Ascending aorta (tissue), 2 donors: ENCODE measurements at regions not wholly inside any gene's neighbourhood (a gene's known extent, or its start where the extent isn't known, plus 50 kb on each side); places are given as distances from the start of the nearest gene placed in this dataset.

ENCODE experiments used
- DNase-seq, 2 donors: peaks; one replicate each; pipeline ENCODE4 v3.0.0-alpha.2; 2019; ENCODE audit warnings: low spot score in 2 of 2
- H3K27ac ChIP-seq, 2 donors: fragments of 200-600 bp; sonication (generic); one replicate each; pipeline ENCODE4 v1.5.1; 2016 to 2017; ENCODE audit warnings: mild to moderate bottlenecking in 1 of 2
- H3K27me3 ChIP-seq: fragments of 200-600 bp; sonication (generic); one replicate; pipeline ENCODE4 v1.5.1; 2017
- H3K36me3 ChIP-seq, 2 donors: fragments of 200-600 bp; sonication (generic); one replicate each; pipeline ENCODE4 v1.5.1; 2016
- H3K4me1 ChIP-seq, 2 donors: fragments of 200-600 bp; sonication (generic); one replicate each; pipeline ENCODE4 v1.5.1; 2016 to 2017; ENCODE audit warnings: mild to moderate bottlenecking in 1 of 2
- H3K4me3 ChIP-seq, 2 donors: fragments of 200-600 bp; sonication (generic); one replicate each; pipeline ENCODE4 v1.5.1; 2016 to 2017; ENCODE audit warnings: mild to moderate bottlenecking in 1 of 2
- H3K9me3 ChIP-seq, 2 donors: fragments of 200-600 bp; sonication (generic); one replicate each; pipeline ENCODE4 v1.5.1; 2016
- CTCF ChIP-seq, 3 experiments: fragments of 200-600 bp in 2 of 3; fragments of 450-650 bp in 1 of 3; sonication (generic) in 2 of 3; IDR thresholded peaks; one replicate each; pipeline ENCODE4 v1.5.1; 2016 to 2019; ENCODE audit warnings: antibody characterized with exemption in 3 of 3, mild to moderate bottlenecking in 1 of 3, moderate library complexity in 1 of 3
- intact Hi-C: fragments of 100-400 bp; cut with DNase I; formaldehyde crosslinking; loops from one replicate; pipeline ENCODE4 v1.15.1; 2023

DNA sequence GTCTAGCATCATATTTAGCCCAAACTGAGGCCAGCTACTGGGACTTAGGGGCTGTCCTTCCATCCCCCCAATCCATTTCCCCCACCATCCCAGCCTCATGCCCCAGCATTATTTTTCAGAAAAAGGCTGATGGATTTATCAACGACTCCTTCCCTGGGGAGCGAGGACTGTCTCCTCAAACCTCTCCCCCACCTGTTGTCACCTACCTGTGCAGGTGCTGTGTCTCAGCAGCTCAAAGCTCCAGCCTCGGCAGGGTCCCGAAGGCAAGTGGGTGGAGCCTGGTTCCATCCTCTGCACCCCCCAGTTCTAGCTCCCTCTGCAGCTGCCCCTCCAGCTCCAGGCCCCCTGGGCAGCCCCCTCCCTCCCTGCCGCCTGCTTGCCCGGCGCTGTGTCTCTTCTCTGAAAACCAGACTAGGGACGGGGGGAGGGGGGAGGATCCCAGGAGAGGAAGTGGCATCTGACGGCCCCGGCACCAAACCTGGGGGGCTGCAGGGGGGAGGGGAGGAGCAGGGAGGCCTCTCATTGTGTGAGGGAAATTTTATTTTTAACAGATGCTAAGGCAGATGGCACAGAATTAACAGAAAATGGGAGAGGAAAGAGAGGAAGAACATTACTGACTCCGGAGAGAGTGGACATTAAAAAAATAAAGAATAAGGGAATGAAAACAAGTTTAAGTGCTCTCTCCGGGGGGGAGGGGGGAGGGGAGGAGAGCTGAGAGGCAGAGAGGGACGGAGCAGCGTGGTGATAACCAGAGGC, 61.7 kb upstream of the PAX2 start:
- Histone ChIP-seq H3K4me1 (no peaks in the 10 kb centered on the region), H3K36me3 (no peaks in the 10 kb centered on the region), H3K9me3 (no peaks in the 10 kb centered on the region), H3K27ac (no peak overlapping the region), H3K4me3 (no peak overlapping the region), H3K27me3 (no peaks in the 10 kb centered on the region)
- intact Hi-C loops: no loop called here
- TF ChIP-seq CTCF (IDR thresholded peaks at IDR 0.05): no peak
- DNase-seq: no peak

DNA sequence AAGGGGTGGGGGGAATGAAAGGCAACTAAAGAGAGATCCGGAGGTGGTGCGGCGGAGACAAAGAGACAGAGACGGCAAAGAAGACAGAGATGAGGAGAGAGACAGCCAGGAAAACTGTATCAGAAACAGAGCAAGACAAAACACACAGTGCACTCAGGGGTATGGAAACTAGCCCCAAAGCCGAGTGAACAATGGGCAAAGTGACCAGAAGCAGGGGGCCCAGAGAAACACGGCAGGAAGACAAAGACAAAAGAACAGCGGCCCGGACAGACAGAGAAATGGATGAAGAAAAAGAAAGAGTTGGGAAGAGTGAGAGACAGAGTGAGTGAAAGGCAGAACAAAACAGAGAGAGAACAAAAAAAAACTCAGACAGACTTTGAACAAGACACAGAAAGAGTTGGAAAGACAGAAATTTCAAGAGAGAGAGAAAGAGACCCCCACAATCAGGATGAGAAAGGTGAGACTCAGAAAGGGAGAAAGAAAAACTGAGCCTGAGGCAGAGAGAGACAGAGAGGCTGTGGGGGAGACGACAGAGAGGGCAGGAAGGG, 60.6 kb upstream of the PAX2 start:
- Histone ChIP-seq H3K4me3 (no peak overlapping the region), H3K9me3 (no peaks in the 10 kb centered on the region), H3K4me1 (no peaks in the 10 kb centered on the region), H3K27ac (no peak overlapping the region), H3K36me3 (no peaks in the 10 kb centered on the region), H3K27me3 (no peaks in the 10 kb centered on the region)
- no peak for DNase-seq
- TF ChIP-seq CTCF (IDR thresholded peaks at IDR 0.05): no peak
- intact Hi-C loops: no loop called here

- no peak for DNase-seq
- intact Hi-C loops: no loop called here
These were observed 60.1 kb upstream of the PAX2 start for GRCh38 chr10:100685331-100685730.

DNA sequence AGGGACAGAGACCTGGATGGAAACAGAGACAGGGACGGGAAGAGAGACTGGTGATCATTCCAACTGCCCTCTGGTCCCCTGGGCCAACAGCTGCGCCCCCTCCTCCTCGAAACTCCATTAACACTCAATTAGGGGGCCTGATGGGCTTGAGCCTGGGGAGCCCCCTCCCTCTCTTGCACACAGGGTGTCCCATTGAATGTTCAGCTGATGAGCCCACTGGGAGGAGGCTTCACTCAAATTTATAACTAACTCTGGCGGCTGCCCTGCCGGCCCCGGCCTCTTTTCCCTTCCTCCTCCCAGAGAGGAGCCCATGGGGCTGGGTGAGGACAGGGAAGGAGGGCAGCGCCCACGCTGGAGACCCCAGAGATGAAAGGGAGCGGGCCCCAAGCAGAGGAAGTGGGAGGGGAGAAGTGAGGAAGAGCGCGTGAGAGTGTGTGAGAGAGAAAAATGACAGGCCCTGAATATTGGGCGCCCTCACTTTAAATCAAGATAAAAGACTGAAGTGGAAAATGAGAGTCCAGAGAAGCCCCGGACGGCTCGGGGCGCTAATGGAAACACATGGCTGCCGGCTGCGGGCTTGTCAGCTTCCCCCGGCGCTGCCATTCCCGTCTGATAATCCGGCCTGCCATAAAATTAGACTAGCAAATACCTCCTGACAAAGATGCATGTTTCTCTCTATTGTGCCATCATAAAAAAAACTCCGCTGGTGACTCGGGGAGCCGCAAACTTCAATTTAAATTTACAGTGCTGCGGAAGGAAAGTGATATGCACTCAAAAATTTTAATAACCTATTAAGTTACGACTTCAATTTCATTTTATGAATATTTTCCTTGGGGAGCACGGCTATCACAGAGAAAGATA, 58.0 kb upstream of the PAX2 start:
- H3K9me3 ChIP-seq: no peaks in the 10 kb centered on the region
- no peaks in the 10 kb centered on the region for H3K27me3 ChIP-seq
- no peak overlapping the region for H3K4me3 ChIP-seq
- intact Hi-C loops: no loop called here
- no peak for DNase-seq
- no peak for TF ChIP-seq CTCF (IDR thresholded peaks at IDR 0.05)
- no peak overlapping the region for H3K27ac ChIP-seq
- H3K36me3 ChIP-seq: no peaks in the 10 kb centered on the region
- H3K4me1 ChIP-seq: no peaks in the 10 kb centered on the region

More at GRCh38 chr10:100685331-100685730, 60.1 kb upstream of the PAX2 start:
- no peak overlapping the region for H3K27ac ChIP-seq
- no peaks in the 10 kb centered on the region for H3K27me3 ChIP-seq
- H3K36me3 ChIP-seq: no peaks in the 10 kb centered on the region
- H3K4me1 ChIP-seq: no peaks in the 10 kb centered on the region
- no peak overlapping the region for H3K4me3 ChIP-seq
- no peak for TF ChIP-seq CTCF (IDR thresholded peaks at IDR 0.05)
- no peaks in the 10 kb centered on the region for H3K9me3 ChIP-seq

DNA sequence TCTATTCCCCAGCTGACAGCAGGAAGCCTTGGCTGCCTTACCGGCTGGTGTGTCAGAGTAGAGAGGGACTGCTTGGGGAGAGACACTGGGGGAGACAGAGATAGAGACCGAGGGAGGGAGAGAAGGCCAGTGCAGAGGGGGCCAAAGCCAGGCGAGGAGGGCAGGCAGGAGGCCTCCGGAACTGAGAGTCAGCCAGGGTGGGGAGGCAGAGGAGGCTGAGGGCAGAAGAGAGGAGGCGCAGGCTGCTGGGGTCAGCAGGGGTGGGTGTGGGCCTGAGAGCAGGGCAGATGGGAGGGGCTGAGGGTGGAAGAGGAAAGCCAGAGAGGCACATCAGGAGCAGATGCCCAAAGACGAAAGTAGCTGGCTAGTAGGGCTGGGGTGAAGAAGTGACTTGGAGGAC, 57.2 kb upstream of the PAX2 start:
- no peaks in the 10 kb centered on the region for H3K9me3 ChIP-seq
- no peak overlapping the region for H3K27ac ChIP-seq
- intact Hi-C loops: no loop called here
- no peak for TF ChIP-seq CTCF (IDR thresholded peaks at IDR 0.05)
- no peak overlapping the region for H3K4me3 ChIP-seq
- H3K4me1 ChIP-seq: no peaks in the 10 kb centered on the region
- no peaks in the 10 kb centered on the region for H3K36me3 ChIP-seq
- H3K27me3 ChIP-seq: no peaks in the 10 kb centered on the region
- DNase-seq: no peak
